ENCODE measurements at regions not wholly inside any gene's neighbourhood (a gene's known extent, or its start where the extent isn't known, plus 50 kb on each side); places are given as distances from the start of the nearest gene placed in this dataset.

DNA sequence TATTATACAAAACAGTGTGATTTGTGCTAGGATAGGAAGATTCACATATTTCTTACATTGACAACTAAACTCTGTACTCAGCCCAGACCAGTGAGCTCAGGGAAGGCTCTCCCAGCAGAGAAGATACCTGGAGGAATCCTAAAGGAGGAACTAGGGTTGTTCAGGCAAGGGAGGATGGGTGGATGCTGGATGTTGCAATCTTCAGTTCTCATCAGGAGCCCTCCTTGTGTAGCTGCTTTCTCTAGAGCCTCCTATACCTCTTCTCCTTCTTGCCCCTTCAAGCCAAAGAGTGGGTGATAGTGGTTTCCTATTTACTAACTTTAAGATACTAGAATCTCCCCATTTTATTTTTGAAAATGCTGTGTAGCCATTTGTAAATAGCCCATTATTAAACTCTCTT is 117.3 kb downstream of the NKX6-1 start:
- DNase-seq (ENCODE audit: extremely low read depth, low read depth), result no peak
- TF ChIP-seq, protein P1, sequence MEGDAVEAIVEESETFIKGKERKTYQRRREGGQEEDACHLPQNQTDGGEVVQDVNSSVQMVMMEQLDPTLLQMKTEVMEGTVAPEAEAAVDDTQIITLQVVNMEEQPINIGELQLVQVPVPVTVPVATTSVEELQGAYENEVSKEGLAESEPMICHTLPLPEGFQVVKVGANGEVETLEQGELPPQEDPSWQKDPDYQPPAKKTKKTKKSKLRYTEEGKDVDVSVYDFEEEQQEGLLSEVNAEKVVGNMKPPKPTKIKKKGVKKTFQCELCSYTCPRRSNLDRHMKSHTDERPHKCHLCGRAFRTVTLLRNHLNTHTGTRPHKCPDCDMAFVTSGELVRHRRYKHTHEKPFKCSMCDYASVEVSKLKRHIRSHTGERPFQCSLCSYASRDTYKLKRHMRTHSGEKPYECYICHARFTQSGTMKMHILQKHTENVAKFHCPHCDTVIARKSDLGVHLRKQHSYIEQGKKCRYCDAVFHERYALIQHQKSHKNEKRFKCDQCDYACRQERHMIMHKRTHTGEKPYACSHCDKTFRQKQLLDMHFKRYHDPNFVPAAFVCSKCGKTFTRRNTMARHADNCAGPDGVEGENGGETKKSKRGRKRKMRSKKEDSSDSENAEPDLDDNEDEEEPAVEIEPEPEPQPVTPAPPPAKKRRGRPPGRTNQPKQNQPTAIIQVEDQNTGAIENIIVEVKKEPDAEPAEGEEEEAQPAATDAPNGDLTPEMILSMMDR (IDR thresholded peaks at IDR 0.05; ENCODE audit: low read depth, low read length, missing control alignments), result no peak
- no peak overlapping the region for H3K4me3 ChIP-seq (replicated peaks; ENCODE audit: low read depth, low read length)

DNA sequence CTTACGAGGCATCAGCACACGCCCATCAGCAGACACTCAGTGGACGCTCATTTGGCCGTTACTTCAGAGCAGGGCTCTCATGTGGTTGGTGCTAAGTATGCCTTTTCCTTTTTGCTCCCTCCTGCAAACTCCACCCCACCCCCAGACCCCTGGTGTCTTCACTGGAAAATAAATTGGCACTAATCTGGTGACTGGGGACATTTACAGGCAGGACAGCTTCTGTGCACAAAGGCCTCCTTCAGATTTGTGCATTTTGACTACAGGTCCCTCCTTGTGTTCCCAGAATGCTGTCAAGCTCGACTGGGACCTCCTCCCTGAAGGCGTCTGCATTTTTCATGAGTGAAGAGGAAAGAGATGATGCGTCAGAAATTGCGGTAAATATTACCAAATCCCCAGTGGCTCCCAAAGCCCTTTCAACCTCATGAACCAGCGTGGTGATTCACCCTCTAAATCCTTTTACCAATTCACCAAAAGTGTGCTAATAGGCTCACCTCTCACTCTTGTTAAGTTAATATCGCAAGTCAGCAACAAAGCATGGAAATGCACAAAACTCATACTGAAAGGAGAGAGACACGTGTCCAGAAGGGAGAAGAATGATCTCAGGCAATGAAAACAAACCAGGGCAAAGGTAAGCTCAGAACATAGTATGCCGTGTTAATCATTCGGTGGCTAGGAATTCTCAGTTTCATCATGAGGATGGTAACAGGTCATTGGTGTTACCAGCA is 119.0 kb downstream of the NKX6-1 start:
- no peak for DNase-seq (ENCODE audit: extremely low read depth, low read depth)
- no peak overlapping the region for H3K4me3 ChIP-seq (replicated peaks; ENCODE audit: low read depth, low read length)
- TF ChIP-seq, protein P1 (IDR thresholded peaks at IDR 0.05; ENCODE audit: low read depth, low read length, missing control alignments), result no peak

- no peak overlapping the region for H3K4me3 ChIP-seq (replicated peaks; ENCODE audit: low read depth, low read length)
- TF ChIP-seq, protein P1 (IDR thresholded peaks at IDR 0.05; ENCODE audit: low read depth, low read length, missing control alignments), result no peak
- no peak for DNase-seq (ENCODE audit: extremely low read depth, low read depth)
Measured at GRCh38 chr4:84378983-84379382, 120.1 kb downstream of the NKX6-1 start.

GRCh38 chr4:84378356-84378755 is 120.7 kb downstream of the NKX6-1 start:
- no peak for DNase-seq (ENCODE audit: extremely low read depth, low read depth)
- H3K4me3 ChIP-seq (replicated peaks; ENCODE audit: low read depth, low read length), result no peak overlapping the region
- TF ChIP-seq, protein P1 (IDR thresholded peaks at IDR 0.05; ENCODE audit: low read depth, low read length, missing control alignments), result no peak

DNA sequence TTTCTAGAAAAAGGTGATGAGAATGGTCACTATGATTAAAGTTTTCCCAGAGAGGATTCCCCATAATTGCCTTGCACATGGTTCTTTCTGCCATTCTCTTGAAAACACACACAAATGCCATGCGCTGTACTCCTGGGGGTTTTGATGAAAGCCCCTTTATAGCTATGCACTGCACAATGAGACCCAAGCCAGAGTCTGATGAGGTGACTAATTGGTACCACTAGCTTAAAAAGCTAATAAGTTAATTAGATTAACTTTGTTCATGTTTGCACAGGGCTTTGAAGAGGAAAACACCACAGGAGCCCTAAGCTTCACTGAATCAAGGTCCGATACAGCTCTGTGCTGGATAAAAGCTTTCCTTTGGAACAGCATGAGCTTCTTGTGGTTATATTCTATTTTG is 132.2 kb downstream of the NKX6-1 start:
- no peak overlapping the region for H3K4me3 ChIP-seq (replicated peaks; ENCODE audit: low read depth, low read length)
- TF ChIP-seq, protein P1 (IDR thresholded peaks at IDR 0.05; ENCODE audit: low read depth, low read length, missing control alignments), result no peak
- no peak for DNase-seq (ENCODE audit: extremely low read depth, low read depth)

GRCh38 chr4:84366161-84366560 is 132.9 kb downstream of the NKX6-1 start:
- no peak for DNase-seq (ENCODE audit: extremely low read depth, low read depth)
- no peak overlapping the region for H3K4me3 ChIP-seq (replicated peaks; ENCODE audit: low read depth, low read length)
- TF ChIP-seq, protein P1 (IDR thresholded peaks at IDR 0.05; ENCODE audit: low read depth, low read length, missing control alignments), result no peak

Measured in HFF-Myc (cell line).